ENCODE measurements at regions not wholly inside any gene's neighbourhood (a gene's known extent, or its start where the extent isn't known, plus 50 kb on each side); places are given as distances from the start of the nearest gene placed in this dataset.
"Not testable (repeated sequence)": the region's sequence is repeated elsewhere in the genome, so short reads cannot be mapped to it uniquely, and the experiment has no call there.

- DNase-seq (ENCODE audit: low spot score), result no peak
Measured at GRCh38 chr10:125605167-125605566, 77.8 kb downstream of the TEX36 start.

- no peak for DNase-seq (ENCODE audit: low spot score)
Measured at GRCh38 chr10:125602825-125603224, 80.1 kb downstream of the TEX36 start.

- no peak for DNase-seq (ENCODE audit: low spot score)
Measured at GRCh38 chr10:125599194-125599593, 83.8 kb downstream of the TEX36 start.

- no peak for DNase-seq (ENCODE audit: low spot score)
Measured at GRCh38 chr10:125595911-125596310, 87.1 kb downstream of the TEX36 start.

GRCh38 chr10:125593644-125594043 is 89.3 kb downstream of the TEX36 start:
- no peak for DNase-seq (ENCODE audit: low spot score)

- no peak for DNase-seq (ENCODE audit: low spot score)
Measured at GRCh38 chr10:125592897-125593296, 90.1 kb downstream of the TEX36 start.

- no peak for DNase-seq (ENCODE audit: low spot score)
Measured at GRCh38 chr10:125591886-125592285, 91.1 kb downstream of the TEX36 start.

GRCh38 chr10:125588738-125589137 is 94.2 kb downstream of the TEX36 start:
- not testable (repeated sequence) for DNase-seq (ENCODE audit: low spot score)

GRCh38 chr10:125584954-125585353 is 98.0 kb downstream of the TEX36 start:
- no peak for DNase-seq (ENCODE audit: low spot score)

- no peak for DNase-seq (ENCODE audit: low spot score)
Measured at GRCh38 chr10:125578658-125579315, 104.2 kb downstream of the TEX36 start.

GRCh38 chr10:125575843-125576242 is 107.1 kb downstream of the TEX36 start:
- no peak for DNase-seq (ENCODE audit: low spot score)

- no peak for DNase-seq (ENCODE audit: low spot score)
Measured at GRCh38 chr10:125568156-125568555, 114.8 kb downstream of the TEX36 start.

- DNase-seq (ENCODE audit: low spot score), result no peak
Measured at GRCh38 chr10:125567529-125567928, 115.4 kb downstream of the TEX36 start.

GRCh38 chr10:125565046-125565445 is 117.9 kb downstream of the TEX36 start:
- DNase-seq (ENCODE audit: low spot score), result no peak

GRCh38 chr10:125564570-125564969 is 118.4 kb downstream of the TEX36 start:
- DNase-seq (ENCODE audit: low spot score), result no peak

- no peak for DNase-seq (ENCODE audit: low spot score)
Measured at GRCh38 chr10:125562737-125563136, 120.2 kb downstream of the TEX36 start.

- DNase-seq (ENCODE audit: low spot score), result no peak
Measured at GRCh38 chr10:125560947-125561346, 122.0 kb downstream of the TEX36 start.

GRCh38 chr10:125559210-125559609 is 123.8 kb downstream of the TEX36 start:
- DNase-seq (ENCODE audit: low spot score), result no peak

- DNase-seq (ENCODE audit: low spot score), result no peak
Measured at GRCh38 chr10:125557801-125558505, 125.0 kb downstream of the TEX36 start.

GRCh38 chr10:125557311-125557710 is 125.7 kb downstream of the TEX36 start:
- no peak for DNase-seq (ENCODE audit: low spot score)

GRCh38 chr10:125556882-125557281 is 126.1 kb downstream of the TEX36 start:
- DNase-seq (ENCODE audit: low spot score), result no peak

GRCh38 chr10:125555743-125556142 is 127.2 kb downstream of the TEX36 start:
- DNase-seq (ENCODE audit: low spot score), result no peak

- no peak for DNase-seq (ENCODE audit: low spot score)
Measured at GRCh38 chr10:125555267-125555666, 127.7 kb downstream of the TEX36 start.

- DNase-seq (ENCODE audit: low spot score), result no peak
Measured at GRCh38 chr10:125554753-125555152, 128.2 kb downstream of the TEX36 start.
